ENCODE measurements at regions not wholly inside any gene's neighbourhood (a gene's known extent, or its start where the extent isn't known, plus 50 kb on each side); places are given as distances from the start of the nearest gene placed in this dataset.
A peak's percentile ranks its signal among the peaks of the same experiment; 100 is the strongest.

DNA sequence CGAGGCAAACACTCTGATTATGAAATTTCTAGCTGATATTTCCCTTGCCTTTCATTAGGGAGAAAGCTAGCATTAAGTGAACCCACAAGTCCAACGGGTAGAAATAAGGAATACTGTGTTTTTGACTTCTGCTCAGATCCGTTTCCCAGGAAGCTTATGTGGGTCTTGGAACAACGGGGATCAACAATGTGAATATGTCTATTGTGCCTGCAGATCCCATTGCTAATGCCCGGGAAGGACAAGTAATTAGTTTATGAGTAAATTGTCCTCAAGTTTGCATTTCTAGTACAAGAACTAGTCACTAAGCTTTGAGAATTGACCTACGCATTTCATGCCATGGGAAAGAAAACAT, 236.4 kb downstream of the UACA start:
- Histone ChIP-seq H3K27ac (ENCODE audit: low read depth, low read length, poor library complexity, severe bottlenecking) (no peak overlapping the region), H3K36me3 (ENCODE audit: insufficient read depth, low read length, poor library complexity, severe bottlenecking) (no peaks in the 10 kb centered on the region), H3K4me3 (ENCODE audit: low read depth, low read length, poor library complexity, severe bottlenecking) (no peak overlapping the region), H3K4me1 (ENCODE audit: insufficient read depth, low read length, poor library complexity, severe bottlenecking) (peaks cover 32% of the 10 kb centered on the region), H3K27me3 (replicated peaks; ENCODE audit: insufficient read depth, low read depth, low read length, poor library complexity) (no peaks in the 10 kb centered on the region), H3K9me3 (ENCODE audit: low read depth, low read length, poor library complexity, severe bottlenecking) (no peaks in the 10 kb centered on the region)
- ChIA-PET CTCF (no interaction called here), POLR2A (ENCODE audit: low non-redundant PET) (interaction anchor here (0.6 kb wide), 1 partner anchor 1752 kb away, joined by 3 read pairs; no protein-coding TSS in a partner anchor)
- no peak for TF ChIP-seq CTCF (conservative IDR thresholded peaks at IDR 0.05; ENCODE audit: low read depth, low read length)
- TF ChIP-seq EZH2 (IDR thresholded peaks at IDR 0.05; ENCODE audit: borderline replicate concordance, low read depth, low read length, poor library complexity, severe bottlenecking): no peak
- DNase-seq (ENCODE audit: low spot score): no peak
- no TSS peak for BruUV-seq (replicated peaks)
- intact Hi-C loops (cut with micrococcal nuclease; ENCODE audit: unreplicated experiment): no loop called here

GRCh38 chr15:70526221-70526973, 237.0 kb downstream of the UACA start:
- Histone ChIP-seq H3K27me3 (replicated peaks; ENCODE audit: insufficient read depth, low read depth, low read length, poor library complexity) (no peaks in the 10 kb centered on the region), H3K4me1 (ENCODE audit: insufficient read depth, low read length, poor library complexity, severe bottlenecking) (peaks cover 32% of the 10 kb centered on the region), H3K36me3 (ENCODE audit: insufficient read depth, low read length, poor library complexity, severe bottlenecking) (no peaks in the 10 kb centered on the region), H3K27ac (ENCODE audit: low read depth, low read length, poor library complexity, severe bottlenecking) (no peak overlapping the region), H3K4me3 (ENCODE audit: low read depth, low read length, poor library complexity, severe bottlenecking) (no peak overlapping the region), H3K9me3 (ENCODE audit: low read depth, low read length, poor library complexity, severe bottlenecking) (no peaks in the 10 kb centered on the region)
- BruUV-seq (replicated peaks): no TSS peak
- CTCF ChIA-PET: no interaction called here
- peak; percentile 97 for DNase-seq (ENCODE audit: low spot score)
- no peak for TF ChIP-seq EZH2 (IDR thresholded peaks at IDR 0.05; ENCODE audit: borderline replicate concordance, low read depth, low read length, poor library complexity, severe bottlenecking)
- no peak for TF ChIP-seq CTCF (conservative IDR thresholded peaks at IDR 0.05; ENCODE audit: low read depth, low read length)
- POLR2A ChIA-PET (ENCODE audit: low non-redundant PET): interaction anchor here (0.6 kb wide), 1 partner anchor 1751 kb away, joined by 3 read pairs; no protein-coding TSS in a partner anchor
- intact Hi-C loops (cut with micrococcal nuclease; ENCODE audit: unreplicated experiment): no loop called here

DNA sequence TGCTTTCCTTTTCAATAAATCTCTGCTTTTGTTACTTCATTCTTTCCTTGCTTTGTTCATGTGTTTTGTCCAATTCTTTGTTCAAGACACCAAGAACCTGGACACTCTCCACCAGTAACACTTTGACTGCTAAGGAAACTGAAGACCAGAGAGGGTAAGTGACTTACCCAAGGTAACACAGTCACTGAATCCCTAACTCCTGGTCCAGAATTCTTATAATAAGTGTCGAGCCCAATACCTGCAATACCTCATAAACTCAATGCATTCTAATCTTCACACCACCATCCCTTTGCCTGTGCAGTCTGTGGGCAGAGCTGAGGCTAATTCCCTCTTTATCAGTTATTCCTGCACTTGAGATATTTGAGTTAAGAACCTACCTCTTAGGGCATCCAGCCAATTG, 237.8 kb downstream of the UACA start:
- ChIA-PET CTCF (no interaction called here), POLR2A (ENCODE audit: low non-redundant PET) (no interaction called here)
- peaks cover 32% of the 10 kb centered on the region for H3K4me1 ChIP-seq (ENCODE audit: insufficient read depth, low read length, poor library complexity, severe bottlenecking)
- no TSS peak for BruUV-seq (replicated peaks)
- no peak for TF ChIP-seq CTCF (conservative IDR thresholded peaks at IDR 0.05; ENCODE audit: low read depth, low read length)
- TF ChIP-seq EZH2 (IDR thresholded peaks at IDR 0.05; ENCODE audit: borderline replicate concordance, low read depth, low read length, poor library complexity, severe bottlenecking): no peak
- H3K27ac ChIP-seq (ENCODE audit: low read depth, low read length, poor library complexity, severe bottlenecking): no peak overlapping the region
- no peak for DNase-seq (ENCODE audit: low spot score)
- H3K27me3 ChIP-seq (replicated peaks; ENCODE audit: insufficient read depth, low read depth, low read length, poor library complexity): no peaks in the 10 kb centered on the region
- no peaks in the 10 kb centered on the region for H3K36me3 ChIP-seq (ENCODE audit: insufficient read depth, low read length, poor library complexity, severe bottlenecking)
- no peaks in the 10 kb centered on the region for H3K9me3 ChIP-seq (ENCODE audit: low read depth, low read length, poor library complexity, severe bottlenecking)
- intact Hi-C loops (cut with micrococcal nuclease; ENCODE audit: unreplicated experiment): no loop called here
- no peak overlapping the region for H3K4me3 ChIP-seq (ENCODE audit: low read depth, low read length, poor library complexity, severe bottlenecking)

Data from A673 (cell line).